ENCODE measurements at regions not wholly inside any gene's neighbourhood (a gene's known extent, or its start where the extent isn't known, plus 50 kb on each side); places are given as distances from the start of the nearest gene placed in this dataset.

GRCh38 chr1:99456536-99456935 is 189.4 kb upstream of the PALMD start:
- H2AFZ ChIP-seq (ENCODE audit: low read length), result no peak overlapping the region
- H3K4ac ChIP-seq (ENCODE audit: low read length), result no peak overlapping the region
- no peak overlapping the region for H3K27ac ChIP-seq (replicated peaks; ENCODE audit: low read length)
- no peak overlapping the region for H2BK15ac ChIP-seq (ENCODE audit: low read length)
- no peaks in the 10 kb centered on the region for H3K36me3 ChIP-seq (replicated peaks in 1 of 2; ENCODE audit: control insufficient read depth in 2 of 2, insufficient read depth in 2 of 2, low read length in 2 of 2)
- no peak overlapping the region for H3K4me2 ChIP-seq (ENCODE audit: insufficient read depth, low read length, poor library complexity, severe bottlenecking)
- H3K18ac ChIP-seq (ENCODE audit: low read length), result no peak overlapping the region
- H4K91ac ChIP-seq (ENCODE audit: low read depth, low read length, poor library complexity), result no peak overlapping the region
- no peak overlapping the region for H2BK120ac ChIP-seq (ENCODE audit: low read depth, low read length)
- H3K4me1 ChIP-seq (ENCODE audit: control insufficient read depth in 2 of 2, insufficient read depth in 1 of 2, low read depth in 1 of 2, low read length in 2 of 2), result no peaks in the 10 kb centered on the region
- no peak overlapping the region for H2BK5ac ChIP-seq (ENCODE audit: low read length)
- no CpG with 5 or more reads among the region's 5 CpGs for WGBS, 2 donors (ENCODE audit: extremely low coverage in 2 of 2, insufficient read length in 2 of 2, insufficient replicate concordance in 1 of 2)
- H3K79me1 ChIP-seq (ENCODE audit: low read depth, low read length), result no peaks in the 10 kb centered on the region
- no peak overlapping the region for H4K8ac ChIP-seq (ENCODE audit: low read depth, low read length)
- H3K23ac ChIP-seq (ENCODE audit: low read depth, low read length, poor library complexity), result no peak overlapping the region
- no peak for DNase-seq (ENCODE audit: low spot score)
- no peak overlapping the region for H2BK12ac ChIP-seq (ENCODE audit: low read length)
- no peak overlapping the region for H2AK5ac ChIP-seq (ENCODE audit: low read depth, low read length)
- H3K9ac ChIP-seq (ENCODE audit: low read depth, low read length, poor library complexity), result no peak overlapping the region
- H3K9me3 ChIP-seq (replicated peaks in 1 of 2; ENCODE audit: control insufficient read depth in 2 of 2, insufficient read depth in 1 of 2, low read depth in 1 of 2, low read length in 2 of 2), result no peaks in the 10 kb centered on the region
- H3K4me3 ChIP-seq (ENCODE audit: low read length in 2 of 2), result no peak overlapping the region
- no peak overlapping the region for H3K14ac ChIP-seq (ENCODE audit: low read length)
- no peaks in the 10 kb centered on the region for H3K27me3 ChIP-seq (ENCODE audit: control insufficient read depth in 3 of 3, insufficient read depth in 3 of 3, low read depth in 1 of 3, low read length in 3 of 3)

- no peak for DNase-seq (ENCODE audit: low spot score)
- Histone ChIP-seq H2BK5ac (ENCODE audit: low read length) (no peak overlapping the region), H4K8ac (ENCODE audit: low read depth, low read length) (no peak overlapping the region), H3K4me2 (ENCODE audit: insufficient read depth, low read length, poor library complexity, severe bottlenecking) (no peak overlapping the region), H2BK12ac (ENCODE audit: low read length) (no peak overlapping the region), H3K4ac (ENCODE audit: low read length) (no peak overlapping the region), H3K9me3 (replicated peaks in 1 of 2; ENCODE audit: control insufficient read depth in 2 of 2, insufficient read depth in 1 of 2, low read depth in 1 of 2, low read length in 2 of 2) (no peaks in the 10 kb centered on the region), H4K91ac (ENCODE audit: low read depth, low read length, poor library complexity) (no peak overlapping the region), H3K4me1 (ENCODE audit: control insufficient read depth in 2 of 2, insufficient read depth in 1 of 2, low read depth in 1 of 2, low read length in 2 of 2) (no peaks in the 10 kb centered on the region), H3K27ac (replicated peaks; ENCODE audit: low read length) (no peak overlapping the region), H3K14ac (ENCODE audit: low read length) (no peak overlapping the region), H3K27me3 (ENCODE audit: control insufficient read depth in 3 of 3, insufficient read depth in 3 of 3, low read depth in 1 of 3, low read length in 3 of 3) (no peaks in the 10 kb centered on the region), H2BK15ac (ENCODE audit: low read length) (no peak overlapping the region), H3K18ac (ENCODE audit: low read length) (no peak overlapping the region), H2AFZ (ENCODE audit: low read length) (peak overlapping the region; percentile 58), H2AK5ac (ENCODE audit: low read depth, low read length) (no peak overlapping the region), H2BK120ac (ENCODE audit: low read depth, low read length) (no peak overlapping the region), H3K36me3 (replicated peaks in 1 of 2; ENCODE audit: control insufficient read depth in 2 of 2, insufficient read depth in 2 of 2, low read length in 2 of 2) (no peaks in the 10 kb centered on the region), H3K9ac (ENCODE audit: low read depth, low read length, poor library complexity) (no peak overlapping the region), H3K4me3 (ENCODE audit: low read length in 2 of 2) (no peak overlapping the region), H3K23ac (ENCODE audit: low read depth, low read length, poor library complexity) (no peak overlapping the region), H3K79me1 (ENCODE audit: low read depth, low read length) (no peaks in the 10 kb centered on the region)
- no CpG with 5 or more reads among the region's 4 CpGs for WGBS, 2 donors (ENCODE audit: extremely low coverage in 2 of 2, insufficient read length in 2 of 2, insufficient replicate concordance in 1 of 2)
Observed at GRCh38 chr1:99457381-99458165, 188.3 kb upstream of the PALMD start.

GRCh38 chr1:99461499-99461898 is 184.4 kb upstream of the PALMD start:
- Histone ChIP-seq H2BK15ac (ENCODE audit: low read length) (no peak overlapping the region), H3K36me3 (replicated peaks in 1 of 2; ENCODE audit: control insufficient read depth in 2 of 2, insufficient read depth in 2 of 2, low read length in 2 of 2) (no peaks in the 10 kb centered on the region), H3K9ac (ENCODE audit: low read depth, low read length, poor library complexity) (no peak overlapping the region), H3K79me1 (ENCODE audit: low read depth, low read length) (no peaks in the 10 kb centered on the region), H3K14ac (ENCODE audit: low read length) (no peak overlapping the region), H3K23ac (ENCODE audit: low read depth, low read length, poor library complexity) (no peak overlapping the region), H3K4me1 (ENCODE audit: control insufficient read depth in 2 of 2, insufficient read depth in 1 of 2, low read depth in 1 of 2, low read length in 2 of 2) (no peaks in the 10 kb centered on the region), H3K4ac (ENCODE audit: low read length) (no peak overlapping the region), H3K9me3 (replicated peaks in 1 of 2; ENCODE audit: control insufficient read depth in 2 of 2, insufficient read depth in 1 of 2, low read depth in 1 of 2, low read length in 2 of 2) (no peaks in the 10 kb centered on the region), H4K91ac (ENCODE audit: low read depth, low read length, poor library complexity) (no peak overlapping the region), H3K4me3 (ENCODE audit: low read length in 2 of 2) (no peak overlapping the region), H2AFZ (ENCODE audit: low read length) (no peak overlapping the region), H3K18ac (ENCODE audit: low read length) (no peak overlapping the region), H3K4me2 (ENCODE audit: insufficient read depth, low read length, poor library complexity, severe bottlenecking) (no peak overlapping the region), H3K27me3 (ENCODE audit: control insufficient read depth in 3 of 3, insufficient read depth in 3 of 3, low read depth in 1 of 3, low read length in 3 of 3) (no peaks in the 10 kb centered on the region), H3K27ac (replicated peaks; ENCODE audit: low read length) (no peak overlapping the region), H4K8ac (ENCODE audit: low read depth, low read length) (no peak overlapping the region), H2BK12ac (ENCODE audit: low read length) (no peak overlapping the region), H2BK5ac (ENCODE audit: low read length) (no peak overlapping the region), H2BK120ac (ENCODE audit: low read depth, low read length) (no peak overlapping the region), H2AK5ac (ENCODE audit: low read depth, low read length) (no peak overlapping the region)
- no peak for DNase-seq (ENCODE audit: low spot score)
- no CpG with 5 or more reads among the region's 2 CpGs for WGBS, 2 donors (ENCODE audit: extremely low coverage in 2 of 2, insufficient read length in 2 of 2, insufficient replicate concordance in 1 of 2)

- Histone ChIP-seq H3K4me1 (ENCODE audit: control insufficient read depth in 2 of 2, insufficient read depth in 1 of 2, low read depth in 1 of 2, low read length in 2 of 2) (peaks cover 0 to 3% of the 10 kb centered on the region in 2 donors), H3K9ac (ENCODE audit: low read depth, low read length, poor library complexity) (no peak overlapping the region), H2BK15ac (ENCODE audit: low read length) (no peak overlapping the region), H3K36me3 (replicated peaks in 1 of 2; ENCODE audit: control insufficient read depth in 2 of 2, insufficient read depth in 2 of 2, low read length in 2 of 2) (no peaks in the 10 kb centered on the region), H2BK12ac (ENCODE audit: low read length) (no peak overlapping the region), H3K79me1 (ENCODE audit: low read depth, low read length) (no peaks in the 10 kb centered on the region), H2AFZ (ENCODE audit: low read length) (no peak overlapping the region), H2BK5ac (ENCODE audit: low read length) (no peak overlapping the region), H2BK120ac (ENCODE audit: low read depth, low read length) (no peak overlapping the region), H3K18ac (ENCODE audit: low read length) (no peak overlapping the region), H3K4ac (ENCODE audit: low read length) (no peak overlapping the region), H3K4me2 (ENCODE audit: insufficient read depth, low read length, poor library complexity, severe bottlenecking) (no peak overlapping the region), H3K27ac (replicated peaks; ENCODE audit: low read length) (no peak overlapping the region), H3K9me3 (replicated peaks in 1 of 2; ENCODE audit: control insufficient read depth in 2 of 2, insufficient read depth in 1 of 2, low read depth in 1 of 2, low read length in 2 of 2) (no peaks in the 10 kb centered on the region), H3K27me3 (ENCODE audit: control insufficient read depth in 3 of 3, insufficient read depth in 3 of 3, low read depth in 1 of 3, low read length in 3 of 3) (no peaks in the 10 kb centered on the region), H4K8ac (ENCODE audit: low read depth, low read length) (no peak overlapping the region), H3K14ac (ENCODE audit: low read length) (no peak overlapping the region), H3K4me3 (ENCODE audit: low read length in 2 of 2) (no peak overlapping the region), H3K23ac (ENCODE audit: low read depth, low read length, poor library complexity) (no peak overlapping the region), H4K91ac (ENCODE audit: low read depth, low read length, poor library complexity) (no peak overlapping the region), H2AK5ac (ENCODE audit: low read depth, low read length) (no peak overlapping the region)
- no CpG with 5 or more reads among the region's 1 CpG for WGBS, 2 donors (ENCODE audit: extremely low coverage in 2 of 2, insufficient read length in 2 of 2, insufficient replicate concordance in 1 of 2)
- no peak for DNase-seq (ENCODE audit: low spot score)
Observed at GRCh38 chr1:99464738-99465137, 181.2 kb upstream of the PALMD start.

Measured in neuronal stem cell (in vitro differentiated cells).